ENCODE measurements at regions not wholly inside any gene's neighbourhood (a gene's known extent, or its start where the extent isn't known, plus 50 kb on each side); places are given as distances from the start of the nearest gene placed in this dataset.

- H4K5ac ChIP-seq (ENCODE audit: insufficient read length, low read depth, low read length): no peak overlapping the region
- H3K18ac ChIP-seq (ENCODE audit: extremely low read depth, low read length): no peak overlapping the region
- no peak overlapping the region for H3K4me2 ChIP-seq (ENCODE audit: insufficient read depth in 1 of 2, low read depth in 2 of 2, low read length in 2 of 2)
- FAIRE-seq (no peak), DNase-seq (ENCODE audit: low read depth in 1 of 2, low spot score in 2 of 2) (no peak)
- no peaks in the 10 kb centered on the region for H3K79me1 ChIP-seq (ENCODE audit: low read depth, low read length)
- no peak overlapping the region for H3K9ac ChIP-seq (replicated peaks in 1 of 4; ENCODE audit: extremely low read depth in 1 of 4, low read depth in 3 of 4, low read length in 3 of 4)
- CTCF ChIA-PET (ENCODE audit: partially characterized antibody): interaction anchor here (1.2 kb wide), 1 partner anchor 177 kb away, joined by 3 read pairs; no protein-coding TSS in a partner anchor
- H3K79me2 ChIP-seq (ENCODE audit: control insufficient read depth in 1 of 2, insufficient read depth in 2 of 2, low read length in 2 of 2): no peaks in the 10 kb centered on the region
- H4K8ac ChIP-seq (ENCODE audit: extremely low read depth, insufficient read depth, low read length): no peak overlapping the region
- no peaks in the 10 kb centered on the region for H4K20me1 ChIP-seq (replicated peaks in 1 of 2; ENCODE audit: control insufficient read depth in 1 of 2, insufficient read depth in 2 of 2, low read length in 2 of 2)
- no peak overlapping the region; the same call in 1 of the 2 replicates for H2BK5ac ChIP-seq (ENCODE audit: low read depth, low read length)
- no peaks in the 10 kb centered on the region for H3K27me3 ChIP-seq (replicated peaks in 1 of 4; ENCODE audit: control insufficient read depth in 3 of 4, extremely low read depth in 1 of 4, insufficient read depth in 3 of 4, low read length in 3 of 4)
- H3K4me3 ChIP-seq (ENCODE audit: extremely low read depth in 1 of 4, insufficient read depth in 2 of 4, low read depth in 3 of 4, low read length in 4 of 4): no peak overlapping the region
- H2BK15ac ChIP-seq (ENCODE audit: low read length): no peak overlapping the region
- H3K9me3 ChIP-seq (ENCODE audit: insufficient read depth in 2 of 2, low read depth in 1 of 2, low read length in 1 of 2): peaks cover 0 to 2% of the 10 kb centered on the region in 2 experiments; a peak in 1 of 4 replicates
- H2AFZ ChIP-seq (ENCODE audit: low read length): no peak overlapping the region
- H2BK20ac ChIP-seq (ENCODE audit: low read length): no peak overlapping the region
- no peak overlapping the region for H3K14ac ChIP-seq (ENCODE audit: insufficient read length)
- H3K27ac ChIP-seq (ENCODE audit: low read depth, low read length): no peak overlapping the region
- no peak overlapping the region for H2AK5ac ChIP-seq (ENCODE audit: low read depth, low read length)
- WGBS, 2 experiments (ENCODE audit: extremely low coverage in 1 of 2, insufficient coverage in 1 of 2, insufficient read length in 1 of 2, insufficient replicate concordance in 2 of 2, low coverage in 1 of 2, low lambda C conversion rate in 2 of 2, missing lambda C conversion rate in 1 of 2): 82% methylated on average over 2 of the region's 2 CpGs; no CpG with 5 or more reads in 1 of the 2 experiments
- no peak overlapping the region for H3K23ac ChIP-seq (ENCODE audit: insufficient read length)
- H2BK120ac ChIP-seq (replicated peaks; ENCODE audit: low read depth, low read length): no peak overlapping the region
- no peak overlapping the region for H3K4ac ChIP-seq (replicated peaks; ENCODE audit: insufficient read length, low read depth, low read length)
- no peak overlapping the region for H3K56ac ChIP-seq (replicated peaks; ENCODE audit: insufficient read length, low read depth, low read length)
- H3K23me2 ChIP-seq (ENCODE audit: low read depth, low read length): no peaks in the 10 kb centered on the region
- no peak overlapping the region for H4K91ac ChIP-seq (replicated peaks; ENCODE audit: insufficient read length, low read length)
- no peaks in the 10 kb centered on the region for H3K36me3 ChIP-seq (ENCODE audit: control insufficient read depth in 2 of 4, insufficient read depth in 4 of 4, low read length in 3 of 4)
- no peak for TF ChIP-seq CTCF (IDR thresholded peaks at IDR 0.05; ENCODE audit: control extremely low read depth in 1 of 3, insufficient read depth in 1 of 3, low read depth in 1 of 3, low read length in 3 of 3)
- no peak for TF ChIP-seq EP300 (IDR thresholded peaks at IDR 0.05; ENCODE audit: borderline replicate concordance in 1 of 2, low read depth in 2 of 2, low read length in 2 of 2)
- no peak for TF ChIP-seq ASH2L (IDR thresholded peaks at IDR 0.05; ENCODE audit: low read length)
- no peak for TF ChIP-seq RBBP5 (IDR thresholded peaks at IDR 0.05; ENCODE audit: borderline replicate concordance, low read depth, low read length)
- no peak for TF ChIP-seq MAX (IDR thresholded peaks at IDR 0.05)
- TF ChIP-seq CHD2 (IDR thresholded peaks at IDR 0.05; ENCODE audit: low read length): no peak
- no peak for TF ChIP-seq JUND (IDR thresholded peaks at IDR 0.05; ENCODE audit: low read length)
- TF ChIP-seq MAFK (IDR thresholded peaks at IDR 0.05; ENCODE audit: low read depth, low read length): no peak
- no peak for TF ChIP-seq RFX5 (IDR thresholded peaks at IDR 0.05; ENCODE audit: borderline replicate concordance, low read depth, low read length)
- no peak for TF ChIP-seq TAF1 (IDR thresholded peaks at IDR 0.05; ENCODE audit: low read depth, low read length)
- TF ChIP-seq TBP (IDR thresholded peaks at IDR 0.05; ENCODE audit: low read depth, low read length): no peak
- H3K4me1 ChIP-seq (replicated peaks in 1 of 4; ENCODE audit: control insufficient read depth in 3 of 4, insufficient read depth in 4 of 4, low read length in 3 of 4): no peaks in the 10 kb centered on the region
- no peak overlapping the region for H2BK12ac ChIP-seq (ENCODE audit: low read depth, low read length)
- POLR2A ChIA-PET (ENCODE audit: partially characterized antibody): no interaction called here
Measured at GRCh38 chr2:235421618-235422017, 72.2 kb upstream of the AGAP1 start.
